Liver (tissue), 3 donors: ENCODE measurements at regions not wholly inside any gene's neighbourhood (a gene's known extent, or its start where the extent isn't known, plus 50 kb on each side); places are given as distances from the start of the nearest gene placed in this dataset.

ENCODE experiments used
- CTCF ChIP-seq: fragments of 150-350 bp; IDR thresholded peaks from 2 replicates; pipeline ENCODE4 v1.5.1; 2017; ENCODE audit warnings: improper control_type of control experiment, low read depth, low read length; ENCODE audit not compliant: missing input control
- FOXA1 ChIP-seq: IDR thresholded peaks from 2 replicates; pipeline ENCODE4 v1.6.1; 2016; ENCODE audit warnings: antibody characterized with exemption
- GABPA ChIP-seq, 2 donors: IDR thresholded peaks in 1 of 2; conservative IDR thresholded peaks in 1 of 2; 2 replicates each; pipeline ENCODE4 v1.6.1; 2016; ENCODE audit warnings: antibody characterized with exemption in 2 of 2, mild to moderate bottlenecking in 1 of 2, moderate library complexity in 1 of 2
- JUND ChIP-seq, 2 donors: IDR thresholded peaks; 2 replicates each; pipeline ENCODE4 v1.6.1; 2016; ENCODE audit warnings: antibody characterized with exemption in 2 of 2
- RAD21 ChIP-seq, 2 donors: IDR thresholded peaks; 2 replicates each; pipeline ENCODE4 v1.6.1; 2016; ENCODE audit warnings: antibody characterized with exemption in 2 of 2, mild to moderate bottlenecking in 2 of 2
- REST ChIP-seq: IDR thresholded peaks from 2 replicates; pipeline ENCODE4 v1.6.1; 2016; ENCODE audit warnings: antibody characterized with exemption, mild to moderate bottlenecking
- SP1 ChIP-seq: IDR thresholded peaks from 2 replicates; pipeline ENCODE4 v1.6.1; 2018; ENCODE audit warnings: antibody characterized with exemption, mild to moderate bottlenecking
- YY1 ChIP-seq: IDR thresholded peaks from 2 replicates; pipeline ENCODE4 v1.6.1; 2016; ENCODE audit warnings: antibody characterized with exemption, mild to moderate bottlenecking
- donor health status: healthy.
- donor health status: healthy.

DNA sequence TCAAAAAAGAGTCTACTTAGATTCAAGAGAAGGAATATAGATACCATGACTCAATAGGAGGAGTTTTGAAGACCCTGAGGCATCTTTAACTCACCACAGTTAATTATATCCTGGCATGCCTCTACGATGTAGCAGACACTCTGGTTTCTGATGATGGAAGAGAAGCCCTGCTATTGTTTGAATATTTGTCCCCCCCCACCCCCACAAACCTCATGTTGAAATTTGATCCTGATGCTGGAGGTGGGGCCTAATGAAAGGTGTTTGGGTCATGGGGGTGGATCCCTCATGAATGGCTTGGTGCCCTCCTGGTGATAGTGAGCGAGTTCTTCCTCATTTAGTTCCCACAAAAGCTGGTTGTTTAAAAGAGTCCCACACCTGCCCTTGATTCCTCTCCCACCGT, 147.9 kb upstream of the TBCA start:
- no peak for TF ChIP-seq FOXA1
- no peak for TF ChIP-seq CTCF
- TF ChIP-seq REST = no peak
- TF ChIP-seq RAD21 (IDR thresholded peaks at IDR 0.05) = no peak
- no peak for TF ChIP-seq YY1
- no peak for TF ChIP-seq JUND (IDR thresholded peaks at IDR 0.05)
- no peak for TF ChIP-seq GABPA (IDR thresholded peaks at IDR 0.05 in 1 of 2, conservative IDR thresholded peaks at IDR 0.05 in 1 of 2)
- TF ChIP-seq SP1 = no peak
